ENCODE measurements at regions not wholly inside any gene's neighbourhood (a gene's known extent, or its start where the extent isn't known, plus 50 kb on each side); places are given as distances from the start of the nearest gene placed in this dataset.

DNA sequence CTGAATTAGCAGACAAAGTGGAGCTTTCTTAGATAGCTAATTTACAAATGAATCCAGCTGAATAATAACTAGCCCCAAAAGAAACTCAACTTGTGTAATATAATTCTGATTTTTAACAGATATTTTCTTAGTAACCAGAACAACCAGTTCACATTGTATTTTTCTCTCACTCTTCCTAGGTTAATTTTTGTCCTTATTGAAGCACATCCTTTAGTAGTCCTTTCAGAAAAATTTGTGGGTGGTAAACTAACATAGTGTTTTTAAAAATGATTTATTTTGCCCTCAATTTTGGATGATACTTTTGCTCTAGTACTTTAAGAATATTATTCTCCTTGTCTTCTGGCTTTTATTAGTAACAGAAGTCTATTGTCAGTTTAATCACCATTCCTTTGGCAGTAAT lies 190.6 kb upstream of the SLC39A10 start:
- intact Hi-C loops (cut with DNase I; ENCODE audit: low total_unique reads) = no loop called here
- Histone ChIP-seq H3K36me3 (no peaks in the 10 kb centered on the region), H3K9me3 (peaks cover 0 to 22% (median 10%) of the 10 kb centered on the region in 8 donors), H3K4me3 (no peak overlapping the region), H3K4me1 (peaks cover 0 to 29% (median 1%) of the 10 kb centered on the region in 6 donors), H3K27me3 (replicated peaks in 1 of 7) (no peaks in the 10 kb centered on the region), H3K27ac (no peak overlapping the region)
- DNase-seq = no peak
- TF ChIP-seq POLR2A (IDR thresholded peaks at IDR 0.05) (no peak), POLR2AphosphoS5 (IDR thresholded peaks at IDR 0.05) (no peak)
- TF ChIP-seq, protein P1, sequence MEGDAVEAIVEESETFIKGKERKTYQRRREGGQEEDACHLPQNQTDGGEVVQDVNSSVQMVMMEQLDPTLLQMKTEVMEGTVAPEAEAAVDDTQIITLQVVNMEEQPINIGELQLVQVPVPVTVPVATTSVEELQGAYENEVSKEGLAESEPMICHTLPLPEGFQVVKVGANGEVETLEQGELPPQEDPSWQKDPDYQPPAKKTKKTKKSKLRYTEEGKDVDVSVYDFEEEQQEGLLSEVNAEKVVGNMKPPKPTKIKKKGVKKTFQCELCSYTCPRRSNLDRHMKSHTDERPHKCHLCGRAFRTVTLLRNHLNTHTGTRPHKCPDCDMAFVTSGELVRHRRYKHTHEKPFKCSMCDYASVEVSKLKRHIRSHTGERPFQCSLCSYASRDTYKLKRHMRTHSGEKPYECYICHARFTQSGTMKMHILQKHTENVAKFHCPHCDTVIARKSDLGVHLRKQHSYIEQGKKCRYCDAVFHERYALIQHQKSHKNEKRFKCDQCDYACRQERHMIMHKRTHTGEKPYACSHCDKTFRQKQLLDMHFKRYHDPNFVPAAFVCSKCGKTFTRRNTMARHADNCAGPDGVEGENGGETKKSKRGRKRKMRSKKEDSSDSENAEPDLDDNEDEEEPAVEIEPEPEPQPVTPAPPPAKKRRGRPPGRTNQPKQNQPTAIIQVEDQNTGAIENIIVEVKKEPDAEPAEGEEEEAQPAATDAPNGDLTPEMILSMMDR (IDR thresholded peaks at IDR 0.05 in 8 of 11, conservative IDR thresholded peaks at IDR 0.05 in 3 of 11) = no peak

DNA sequence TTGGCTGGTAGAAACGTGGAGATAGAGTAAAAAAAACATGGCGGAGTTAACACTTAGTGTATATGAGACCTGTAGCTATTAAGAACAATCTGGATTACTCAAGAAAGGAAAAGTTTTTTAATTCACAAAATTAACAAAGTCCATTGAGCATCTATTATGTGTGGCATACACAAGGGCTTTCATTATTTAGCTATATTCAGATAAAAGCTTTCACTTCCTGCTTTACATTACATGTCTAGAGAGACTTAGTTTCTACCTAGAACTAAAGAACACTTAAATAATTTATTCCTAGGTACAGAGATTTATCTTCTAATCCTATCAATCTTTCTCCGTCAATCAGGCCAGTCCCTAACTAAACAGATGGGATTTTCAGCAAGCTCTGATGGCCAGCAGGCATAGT lies 196.0 kb upstream of the SLC39A10 start:
- H3K4me1 ChIP-seq = no peaks in the 10 kb centered on the region
- intact Hi-C loops (cut with DNase I; ENCODE audit: low total_unique reads) = no loop called here
- TF ChIP-seq, protein P1 (IDR thresholded peaks at IDR 0.05 in 8 of 11, conservative IDR thresholded peaks at IDR 0.05 in 3 of 11) = no peak
- TF ChIP-seq POLR2A (IDR thresholded peaks at IDR 0.05) = no peak
- TF ChIP-seq POLR2AphosphoS5 (IDR thresholded peaks at IDR 0.05) = no peak
- H3K27ac ChIP-seq = no peak overlapping the region
- H3K9me3 ChIP-seq = peaks cover 0 to 6% (median under 1%) of the 10 kb centered on the region in 8 donors
- H3K36me3 ChIP-seq = no peaks in the 10 kb centered on the region
- H3K4me3 ChIP-seq = no peak overlapping the region
- DNase-seq = no peak
- WGBS, 5 donors = 58 to 63% (median 61%) methylated on average over 3 of the region's 3 CpGs
- H3K27me3 ChIP-seq (replicated peaks in 1 of 7) = no peaks in the 10 kb centered on the region

DNA sequence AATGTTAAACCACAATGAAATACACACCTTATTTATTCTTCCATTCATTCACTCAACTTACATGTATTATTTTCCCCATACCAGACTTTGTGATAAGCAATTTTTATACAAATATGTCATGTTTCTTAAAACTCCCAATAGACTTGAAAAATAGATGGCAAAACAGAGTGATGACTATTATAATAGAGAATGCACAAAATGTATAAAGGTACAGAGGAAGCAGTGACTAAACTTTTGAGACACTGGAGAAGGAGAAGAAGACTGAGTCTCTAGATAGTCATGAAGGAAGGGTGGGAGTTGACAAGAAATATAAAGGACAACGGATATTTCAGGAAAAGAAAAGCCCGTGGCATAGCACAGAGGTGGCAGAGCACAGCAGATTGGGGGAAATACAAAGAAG lies 198.1 kb upstream of the SLC39A10 start:
- no peak for DNase-seq
- Histone ChIP-seq H3K36me3 (no peaks in the 10 kb centered on the region), H3K27ac (no peak overlapping the region), H3K9me3 (no peaks in the 10 kb centered on the region), H3K27me3 (replicated peaks in 1 of 7) (no peaks in the 10 kb centered on the region), H3K4me1 (no peaks in the 10 kb centered on the region), H3K4me3 (no peak overlapping the region)
- no peak for TF ChIP-seq POLR2A (IDR thresholded peaks at IDR 0.05)
- no peak for TF ChIP-seq POLR2AphosphoS5 (IDR thresholded peaks at IDR 0.05)
- intact Hi-C loops (cut with DNase I; ENCODE audit: low total_unique reads) = no loop called here
- WGBS, 5 donors = 86 to 92% (median 89%) methylated on average over 2 of the region's 2 CpGs

DNA sequence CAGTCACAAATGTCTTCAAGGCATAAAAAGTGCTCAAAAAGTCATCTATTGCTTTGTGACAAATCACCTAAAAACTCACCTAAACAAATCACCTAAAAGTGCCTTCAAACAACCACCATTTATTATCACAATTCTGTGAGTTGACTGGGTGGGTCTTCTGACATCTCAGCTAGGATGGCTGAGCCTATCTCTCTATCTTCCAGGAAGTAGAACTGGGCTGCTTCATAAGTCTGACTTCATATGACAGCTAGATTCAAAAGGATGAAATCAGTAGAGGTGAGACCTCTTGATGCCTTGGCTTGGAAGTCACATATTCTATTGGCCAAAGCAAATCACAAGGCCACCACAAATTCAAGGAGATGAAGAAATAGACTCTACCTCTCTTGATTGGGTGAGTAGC lies 199.2 kb upstream of the SLC39A10 start:
- intact Hi-C loops (cut with DNase I; ENCODE audit: low total_unique reads) = no loop called here
- no peak overlapping the region for H3K4me3 ChIP-seq
- H3K36me3 ChIP-seq = no peaks in the 10 kb centered on the region
- no peaks in the 10 kb centered on the region for H3K27me3 ChIP-seq (replicated peaks in 1 of 7)
- TF ChIP-seq, protein P1 (IDR thresholded peaks at IDR 0.05 in 8 of 11, conservative IDR thresholded peaks at IDR 0.05 in 3 of 11) = no peak
- TF ChIP-seq POLR2AphosphoS5 (IDR thresholded peaks at IDR 0.05) = no peak
- TF ChIP-seq POLR2A (IDR thresholded peaks at IDR 0.05) = no peak
- no peak for DNase-seq
- no peaks in the 10 kb centered on the region for H3K9me3 ChIP-seq
- no peak overlapping the region for H3K27ac ChIP-seq
- H3K4me1 ChIP-seq = no peaks in the 10 kb centered on the region

DNA sequence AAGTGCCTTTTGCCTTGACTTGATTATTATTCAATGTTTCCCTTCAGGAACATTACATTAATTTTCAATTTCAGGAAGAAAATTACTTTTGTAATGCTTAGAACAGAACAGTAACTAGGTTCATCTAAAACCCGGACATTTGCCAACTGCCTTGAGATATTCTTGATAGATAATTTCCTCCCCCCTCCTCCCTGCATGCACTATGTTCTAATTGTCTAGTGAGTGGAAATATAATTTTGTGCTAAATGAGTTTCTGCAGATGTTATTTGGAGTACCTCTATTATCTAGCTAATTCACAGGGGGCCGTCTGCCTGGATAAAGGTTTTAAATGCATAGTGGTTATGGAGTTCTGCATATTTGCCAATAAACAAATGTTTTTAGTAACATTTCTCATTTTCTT lies 200.3 kb upstream of the SLC39A10 start:
- Histone ChIP-seq H3K27ac (no peak overlapping the region), H3K4me1 (no peaks in the 10 kb centered on the region), H3K36me3 (no peaks in the 10 kb centered on the region), H3K9me3 (no peaks in the 10 kb centered on the region), H3K4me3 (no peak overlapping the region), H3K27me3 (replicated peaks in 1 of 7) (no peaks in the 10 kb centered on the region)
- 58 to 78% (median 72%) methylated on average over 2 of the region's 2 CpGs for WGBS, 5 donors
- DNase-seq = no peak
- TF ChIP-seq, protein P1 (IDR thresholded peaks at IDR 0.05 in 8 of 11, conservative IDR thresholded peaks at IDR 0.05 in 3 of 11) = no peak
- no peak for TF ChIP-seq POLR2AphosphoS5 (IDR thresholded peaks at IDR 0.05)
- TF ChIP-seq POLR2A (IDR thresholded peaks at IDR 0.05) = no peak
- intact Hi-C loops (cut with DNase I; ENCODE audit: low total_unique reads) = no loop called here

Measured in spleen (tissue), 11 donors.